D721Med (cell line): ENCODE measurements at regions not wholly inside any gene's neighbourhood (a gene's known extent, or its start where the extent isn't known, plus 50 kb on each side); places are given as distances from the start of the nearest gene placed in this dataset.
"Not testable (repeated sequence)": the region's sequence is repeated elsewhere in the genome, so short reads cannot be mapped to it uniquely, and the experiment has no call there.

Experiments
- DNase-seq: peaks from one replicate; pipeline ENCODE4 v3.0.0; 2011; ENCODE audit warnings: low spot score; ENCODE audit not compliant: insufficient read length
- FAIRE-seq: peaks from 2 replicates; lab custom pipeline; 2011; peaks lifted over from hg19 to GRCh38; lab: Jason Lieb, UNC
- TF ChIP-seq, protein P1 (sequence below): IDR thresholded peaks from 2 replicates; pipeline ENCODE4 v1.5.1; 2012; ENCODE audit warnings: mild to moderate bottlenecking, control low read depth; ENCODE audit not compliant: insufficient read depth; ENCODE audit errors: missing control alignments

DNA sequence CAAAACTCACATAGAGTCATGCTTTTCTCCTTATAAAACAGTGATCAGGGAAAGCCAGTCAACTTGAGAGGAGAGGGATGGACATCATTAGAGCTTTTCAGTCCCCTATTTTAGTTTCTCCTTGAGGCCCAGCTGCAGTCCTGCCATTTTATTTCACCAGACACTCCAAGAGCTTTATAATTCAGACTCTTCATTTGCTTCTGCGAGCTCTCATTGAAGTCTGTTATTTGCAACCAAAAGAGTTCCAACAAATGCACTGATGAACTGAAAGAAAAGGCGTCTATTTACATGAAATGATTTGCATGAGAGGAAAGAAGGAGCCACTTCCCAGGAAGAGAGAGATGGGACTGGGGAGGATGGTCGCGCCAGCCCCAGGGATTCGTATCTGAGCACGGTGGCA is 86.8 kb downstream of the NDUFA12 start:
- TF ChIP-seq, protein P1, sequence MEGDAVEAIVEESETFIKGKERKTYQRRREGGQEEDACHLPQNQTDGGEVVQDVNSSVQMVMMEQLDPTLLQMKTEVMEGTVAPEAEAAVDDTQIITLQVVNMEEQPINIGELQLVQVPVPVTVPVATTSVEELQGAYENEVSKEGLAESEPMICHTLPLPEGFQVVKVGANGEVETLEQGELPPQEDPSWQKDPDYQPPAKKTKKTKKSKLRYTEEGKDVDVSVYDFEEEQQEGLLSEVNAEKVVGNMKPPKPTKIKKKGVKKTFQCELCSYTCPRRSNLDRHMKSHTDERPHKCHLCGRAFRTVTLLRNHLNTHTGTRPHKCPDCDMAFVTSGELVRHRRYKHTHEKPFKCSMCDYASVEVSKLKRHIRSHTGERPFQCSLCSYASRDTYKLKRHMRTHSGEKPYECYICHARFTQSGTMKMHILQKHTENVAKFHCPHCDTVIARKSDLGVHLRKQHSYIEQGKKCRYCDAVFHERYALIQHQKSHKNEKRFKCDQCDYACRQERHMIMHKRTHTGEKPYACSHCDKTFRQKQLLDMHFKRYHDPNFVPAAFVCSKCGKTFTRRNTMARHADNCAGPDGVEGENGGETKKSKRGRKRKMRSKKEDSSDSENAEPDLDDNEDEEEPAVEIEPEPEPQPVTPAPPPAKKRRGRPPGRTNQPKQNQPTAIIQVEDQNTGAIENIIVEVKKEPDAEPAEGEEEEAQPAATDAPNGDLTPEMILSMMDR: no peak
- DNase-seq (no peak), FAIRE-seq (no peak)

DNA sequence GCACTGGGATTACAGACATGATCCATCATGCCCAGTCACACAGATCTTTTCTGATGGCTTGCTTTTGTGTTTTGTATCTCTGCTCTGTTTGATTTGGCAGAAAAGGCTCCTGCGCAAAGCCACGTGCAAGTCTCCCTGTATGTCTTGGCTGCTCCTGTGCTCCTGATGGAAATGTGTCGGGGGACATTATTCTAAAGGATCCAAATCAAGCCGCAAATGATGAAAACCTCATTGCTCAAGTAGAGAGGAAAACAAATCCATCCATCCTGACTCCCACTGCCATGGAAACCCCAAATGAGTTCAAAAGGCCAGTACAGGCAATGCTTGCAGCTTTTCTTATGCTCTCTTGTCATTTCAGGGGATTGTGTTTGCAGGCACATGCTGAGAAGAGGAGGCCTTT is 93.8 kb downstream of the NDUFA12 start:
- FAIRE-seq (no peak), DNase-seq (no peak)
- TF ChIP-seq, protein P1: no peak

DNA sequence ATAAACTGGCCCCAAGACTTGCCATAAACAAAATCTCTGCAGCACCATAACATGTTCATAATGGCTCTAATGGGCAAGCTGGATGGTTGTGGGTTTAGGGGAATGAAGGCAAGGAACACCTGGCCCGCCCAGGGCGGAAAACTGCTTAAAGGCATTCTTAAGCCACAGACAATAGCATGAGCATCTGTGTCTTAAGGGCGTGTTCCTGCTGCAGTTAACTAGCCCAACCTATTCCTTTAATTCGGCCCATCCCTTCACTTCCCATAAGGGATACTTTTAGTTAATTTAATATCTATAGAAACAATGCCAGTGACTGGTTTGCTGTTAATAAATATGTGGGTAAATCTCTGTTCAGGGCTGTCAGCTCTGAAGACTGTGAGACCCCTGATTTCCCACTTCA is 97.7 kb downstream of the NDUFA12 start:
- DNase-seq, FAIRE-seq: not testable (repeated sequence)

DNA sequence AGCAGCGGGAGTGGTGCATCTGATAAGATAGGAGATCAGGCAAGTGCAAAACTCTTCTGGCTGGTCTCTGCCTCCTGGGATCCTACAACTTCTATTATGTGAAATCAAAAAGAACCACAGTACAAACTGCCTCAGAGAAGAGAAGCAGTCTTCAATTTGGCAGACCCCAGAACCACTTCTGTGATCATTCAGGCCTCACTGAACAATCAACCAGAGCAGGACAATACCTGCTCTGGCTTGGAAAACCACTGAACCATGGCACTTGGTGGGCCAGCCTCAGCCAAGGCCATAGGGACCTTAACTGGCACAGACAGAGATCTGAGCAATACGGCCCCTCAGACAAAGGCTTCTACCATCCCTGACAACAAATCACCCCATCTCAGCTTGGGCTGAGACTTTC is 103.0 kb downstream of the NDUFA12 start:
- FAIRE-seq (no peak), DNase-seq (no peak)
- TF ChIP-seq, protein P1: no peak

DNA sequence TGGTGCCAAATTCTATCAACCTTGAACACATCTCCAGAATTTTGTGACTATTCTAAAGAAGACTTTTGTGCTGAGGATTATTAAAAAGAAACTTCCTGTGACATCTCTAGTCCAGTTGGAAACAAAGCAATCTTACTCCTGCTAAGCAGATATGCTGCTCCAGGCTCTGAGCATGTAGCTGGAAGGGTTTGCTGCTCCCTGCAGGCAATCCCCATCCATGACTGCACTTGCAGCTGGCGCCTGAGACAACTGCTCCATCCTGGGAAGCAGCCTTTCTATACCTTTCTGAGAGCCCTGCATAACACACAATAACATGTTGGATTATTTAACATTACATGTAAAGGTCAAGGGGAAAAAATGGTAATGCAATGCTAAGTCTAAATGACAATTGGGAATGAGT is 105.1 kb downstream of the NDUFA12 start:
- FAIRE-seq (no peak), DNase-seq (no peak)
- TF ChIP-seq, protein P1: no peak

DNA sequence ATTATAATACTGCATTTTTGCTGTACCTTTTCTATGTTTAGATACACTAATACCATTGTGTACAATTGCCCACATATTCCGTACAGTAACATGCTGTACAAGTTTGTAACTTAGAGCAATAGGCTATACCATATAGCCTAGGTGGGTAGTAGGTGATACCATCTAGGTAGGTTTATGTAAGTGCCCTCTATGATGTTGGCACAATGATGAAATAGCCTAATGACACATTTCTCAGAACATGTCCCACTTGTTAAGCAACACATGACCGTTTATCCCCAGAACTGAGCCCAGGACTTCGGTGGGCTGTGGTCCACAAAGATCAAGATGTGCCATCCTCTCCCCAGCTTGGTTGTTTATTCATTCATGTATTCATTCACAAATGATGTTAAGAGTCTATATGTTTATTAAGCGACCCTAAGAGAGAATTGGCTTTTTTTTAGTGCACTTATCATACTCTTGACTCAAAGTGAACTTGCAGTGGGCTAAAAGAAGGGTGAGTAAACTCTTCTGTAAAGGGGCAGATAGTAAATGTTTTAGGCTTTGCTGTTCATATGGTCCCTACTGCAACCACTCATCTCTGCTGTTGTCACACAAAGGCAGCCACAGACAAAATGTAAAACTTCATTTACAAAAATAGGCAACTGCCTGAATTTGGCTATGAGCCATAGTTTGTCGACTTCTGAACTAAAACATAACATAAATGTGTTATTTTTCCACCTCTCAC is 110.8 kb downstream of the NDUFA12 start:
- DNase-seq: no peak
- FAIRE-seq: no peak
- TF ChIP-seq, protein P1: no peak

DNA sequence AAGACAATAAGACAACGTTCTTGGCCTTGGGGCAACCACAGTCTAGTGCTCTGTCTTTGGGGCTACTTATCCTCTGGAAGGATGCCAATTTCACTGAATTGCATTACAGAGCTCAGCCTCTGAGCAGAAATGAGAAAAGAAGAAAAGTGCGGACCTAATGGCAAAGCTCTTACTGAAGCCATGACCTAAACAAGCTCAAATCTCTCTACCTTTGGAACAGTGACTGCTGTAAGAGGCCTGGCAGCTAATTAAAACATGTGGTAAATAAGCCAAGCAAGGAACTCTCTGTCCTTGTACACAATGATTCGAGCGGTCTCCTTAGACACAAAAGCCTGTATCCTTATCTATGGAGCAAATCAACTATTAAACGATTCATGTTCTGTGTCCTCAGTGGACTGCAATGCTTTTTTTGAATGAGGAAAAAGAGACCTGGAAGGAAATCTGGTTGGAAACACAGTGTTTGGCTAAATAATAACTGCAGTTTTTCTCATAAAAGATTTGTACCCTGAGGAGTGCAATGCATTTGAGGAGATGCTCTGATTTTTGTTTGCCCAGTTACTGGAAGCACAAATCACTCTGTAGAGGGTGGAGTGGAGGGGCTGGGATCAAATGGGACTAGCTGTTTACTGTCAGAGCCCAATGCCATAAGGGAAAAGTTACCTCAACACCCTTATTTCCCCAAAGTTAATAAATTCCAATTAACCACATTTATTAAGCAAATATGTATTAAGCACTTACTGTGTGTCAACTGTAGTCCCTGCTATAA is 113.9 kb downstream of the NDUFA12 start:
- DNase-seq (no peak), FAIRE-seq (no peak)
- TF ChIP-seq, protein P1: no peak
